ENCODE measurements at regions not wholly inside any gene's neighbourhood (a gene's known extent, or its start where the extent isn't known, plus 50 kb on each side); places are given as distances from the start of the nearest gene placed in this dataset.

DNA sequence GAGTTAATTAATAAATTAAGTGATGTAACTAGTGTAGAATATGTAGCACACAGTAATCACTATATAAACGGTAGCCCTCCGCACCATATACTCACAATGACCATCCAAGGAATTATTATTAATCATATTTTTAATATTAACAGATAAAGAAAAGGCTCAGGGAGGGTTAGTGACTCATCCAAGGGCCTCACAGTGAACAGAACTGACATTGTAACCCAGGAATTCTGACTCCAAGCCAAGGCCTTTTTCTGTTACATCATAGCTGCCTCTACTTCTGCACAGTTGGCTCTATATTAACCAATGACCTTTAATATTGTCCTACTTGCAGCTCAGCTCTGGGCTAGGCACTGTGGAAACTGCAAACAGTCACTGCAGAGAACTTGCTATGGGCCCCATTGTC is 117.5 kb upstream of the SIRPG start:
- no peak for DNase-seq
- H3K4me1 ChIP-seq: 0 out of 2 replicates have a peak, but pooled peaks cover 3% of the 10 kb centered on the region
- H3K27me3 ChIP-seq: 0 out of 2 replicates have a peak, but pooled peaks cover 3% of the 10 kb centered on the region
- no peak overlapping the region for H3K4me3 ChIP-seq
- no peaks in the 10 kb centered on the region; the same call in 1 of the 2 replicates for H3K9me3 ChIP-seq (replicated peaks)
- H3K27ac ChIP-seq: no peak overlapping the region
- no peaks in the 10 kb centered on the region for H3K36me3 ChIP-seq

DNA sequence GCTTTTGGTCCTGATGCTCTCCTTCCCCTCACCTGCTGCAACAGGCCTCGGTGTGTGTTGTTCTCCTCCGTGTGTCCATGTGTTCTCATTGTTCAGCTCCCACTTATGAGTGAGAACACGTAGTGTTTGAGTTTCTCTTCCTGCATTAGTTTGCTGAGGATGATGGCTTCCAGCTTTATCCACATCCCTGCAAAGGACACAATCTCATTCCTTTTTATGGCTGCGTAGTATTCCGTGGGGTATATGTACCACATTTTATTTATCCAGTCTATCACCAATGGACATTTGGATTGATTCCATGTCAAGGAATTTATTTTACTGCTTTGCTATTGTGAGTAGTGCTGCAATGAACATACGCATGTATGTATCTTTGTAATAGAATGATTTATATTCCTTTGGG is 116.9 kb upstream of the SIRPG start:
- Histone ChIP-seq H3K9me3 (replicated peaks) (no peaks in the 10 kb centered on the region; the same call in 1 of the 2 replicates), H3K4me1 (0 out of 2 replicates have a peak, but pooled peaks cover 3% of the 10 kb centered on the region), H3K36me3 (no peaks in the 10 kb centered on the region), H3K4me3 (no peak overlapping the region), H3K27ac (no peak overlapping the region), H3K27me3 (0 out of 2 replicates have a peak, but pooled peaks cover 3% of the 10 kb centered on the region)
- DNase-seq: no peak

DNA sequence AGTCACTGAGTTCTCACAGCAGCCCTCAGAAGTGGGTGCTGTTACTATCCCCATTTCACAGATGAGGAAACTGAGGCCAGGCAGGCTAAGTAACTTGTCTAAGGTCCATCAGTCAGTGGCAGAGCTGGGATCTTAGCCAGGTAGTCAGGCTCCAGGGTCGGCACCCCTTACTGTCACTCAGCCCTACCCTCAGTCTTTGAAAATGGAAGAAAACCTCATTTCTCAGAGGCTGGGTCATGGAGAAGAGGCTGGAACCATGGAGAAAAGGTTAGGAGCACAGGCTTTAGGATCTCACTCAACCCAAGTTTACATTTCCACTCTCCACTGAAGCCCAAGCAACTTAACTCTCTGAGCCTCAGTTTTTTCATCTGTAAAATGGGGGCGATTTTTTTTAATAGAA is 116.2 kb upstream of the SIRPG start:
- Histone ChIP-seq H3K9me3 (replicated peaks) (no peaks in the 10 kb centered on the region; the same call in 1 of the 2 replicates), H3K4me3 (no peak overlapping the region), H3K27me3 (0 out of 2 replicates have a peak, but pooled peaks cover 3% of the 10 kb centered on the region), H3K4me1 (0 out of 2 replicates have a peak, but pooled peaks cover 3% of the 10 kb centered on the region), H3K27ac (no peak overlapping the region), H3K36me3 (no peaks in the 10 kb centered on the region)
- DNase-seq: no peak

- no peak for DNase-seq
- Histone ChIP-seq H3K9me3 (replicated peaks) (no peaks in the 10 kb centered on the region; the same call in 1 of the 2 replicates), H3K27me3 (no peaks in the 10 kb centered on the region), H3K36me3 (no peaks in the 10 kb centered on the region), H3K4me3 (no peak overlapping the region), H3K4me1 (no peaks in the 10 kb centered on the region), H3K27ac (no peak overlapping the region)
Measured at GRCh38 chr20:1769491-1769890, 111.9 kb upstream of the SIRPG start.

- DNase-seq: no peak
Measured at GRCh38 chr20:1766731-1767130, 109.2 kb upstream of the SIRPG start.

DNA sequence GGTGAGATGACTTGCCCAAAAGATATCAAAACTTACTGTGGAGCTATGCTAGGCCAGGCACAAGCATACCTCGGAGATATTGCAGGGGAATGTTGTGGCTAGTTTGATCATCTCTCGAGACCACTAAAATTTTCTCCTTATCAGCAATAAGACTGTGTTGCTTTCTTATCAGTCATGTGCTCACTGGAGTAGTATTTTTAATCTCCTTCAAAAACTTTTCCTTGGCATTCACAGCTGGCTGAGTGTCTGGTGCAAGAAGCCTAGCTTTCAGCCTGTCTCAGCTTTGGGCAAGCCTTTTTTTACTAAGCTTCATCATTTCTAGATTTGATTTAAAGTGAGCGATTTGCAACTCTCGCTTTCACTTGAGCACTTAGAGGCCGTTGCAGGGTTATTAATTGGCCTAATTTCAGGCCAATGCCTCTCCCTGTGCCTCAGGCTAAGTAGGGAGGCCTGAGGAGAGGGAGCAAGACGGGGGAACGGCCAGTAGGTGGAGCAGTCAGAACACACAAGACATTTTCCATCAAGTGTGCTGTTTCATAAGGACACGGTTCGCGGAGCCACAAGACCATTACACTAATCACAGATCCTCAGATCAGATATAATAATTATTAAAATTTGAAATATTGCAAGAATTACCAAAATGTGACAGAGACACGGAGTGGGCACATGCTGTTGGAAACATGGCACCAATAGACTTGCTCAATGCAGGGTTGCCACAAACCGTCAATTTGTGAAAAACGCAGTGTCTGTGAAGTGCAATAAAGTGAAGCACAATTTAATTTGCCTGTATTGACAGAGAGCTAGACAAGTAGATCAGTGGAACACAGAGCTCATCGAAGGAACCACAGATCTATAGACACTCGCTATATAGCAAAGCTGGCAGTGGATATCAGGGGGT is 106.8 kb upstream of the SIRPG start:
- Histone ChIP-seq H3K4me3 (no peak overlapping the region), H3K36me3 (no peaks in the 10 kb centered on the region), H3K27ac (no peak overlapping the region), H3K27me3 (0 out of 2 replicates have a peak, but pooled peaks cover 4% of the 10 kb centered on the region), H3K9me3 (replicated peaks) (no peaks in the 10 kb centered on the region), H3K4me1 (no peaks in the 10 kb centered on the region)
- DNase-seq: peak; percentile 59 to 79

More at GRCh38 chr20:1766731-1767130, 109.2 kb upstream of the SIRPG start:
- Histone ChIP-seq H3K27me3 (no peaks in the 10 kb centered on the region), H3K36me3 (no peaks in the 10 kb centered on the region), H3K27ac (no peak overlapping the region), H3K4me3 (no peak overlapping the region), H3K4me1 (no peaks in the 10 kb centered on the region), H3K9me3 (replicated peaks) (no peaks in the 10 kb centered on the region)

GRCh38 chr20:1761598-1761997 is 104.0 kb upstream of the SIRPG start:
- no peak for DNase-seq
- H3K27me3 ChIP-seq: 0 out of 2 replicates have a peak, but pooled peaks cover 8% of the 10 kb centered on the region
- no peaks in the 10 kb centered on the region for H3K36me3 ChIP-seq
- no peak overlapping the region for H3K4me3 ChIP-seq
- no peaks in the 10 kb centered on the region for H3K9me3 ChIP-seq (replicated peaks)
- H3K4me1 ChIP-seq: no peaks in the 10 kb centered on the region
- H3K27ac ChIP-seq: no peak overlapping the region

- no peaks in the 10 kb centered on the region for H3K9me3 ChIP-seq (replicated peaks)
- H3K4me1 ChIP-seq: no peaks in the 10 kb centered on the region
- H3K36me3 ChIP-seq: no peaks in the 10 kb centered on the region
- 0 out of 2 replicates have a peak, but pooled peaks cover 8% of the 10 kb centered on the region for H3K27me3 ChIP-seq
- DNase-seq: no peak
- H3K4me3 ChIP-seq: no peak overlapping the region
- H3K27ac ChIP-seq: no peak overlapping the region
Measured at GRCh38 chr20:1761116-1761515, 103.5 kb upstream of the SIRPG start.

GRCh38 chr20:1758765-1759164 is 101.2 kb upstream of the SIRPG start:
- DNase-seq: no peak
- Histone ChIP-seq H3K4me1 (no peaks in the 10 kb centered on the region), H3K36me3 (no peaks in the 10 kb centered on the region), H3K27ac (no peak overlapping the region), H3K9me3 (replicated peaks) (no peaks in the 10 kb centered on the region), H3K27me3 (peaks cover 8% of the 10 kb centered on the region; the same call in 1 of the 2 replicates), H3K4me3 (no peak overlapping the region)

DNA sequence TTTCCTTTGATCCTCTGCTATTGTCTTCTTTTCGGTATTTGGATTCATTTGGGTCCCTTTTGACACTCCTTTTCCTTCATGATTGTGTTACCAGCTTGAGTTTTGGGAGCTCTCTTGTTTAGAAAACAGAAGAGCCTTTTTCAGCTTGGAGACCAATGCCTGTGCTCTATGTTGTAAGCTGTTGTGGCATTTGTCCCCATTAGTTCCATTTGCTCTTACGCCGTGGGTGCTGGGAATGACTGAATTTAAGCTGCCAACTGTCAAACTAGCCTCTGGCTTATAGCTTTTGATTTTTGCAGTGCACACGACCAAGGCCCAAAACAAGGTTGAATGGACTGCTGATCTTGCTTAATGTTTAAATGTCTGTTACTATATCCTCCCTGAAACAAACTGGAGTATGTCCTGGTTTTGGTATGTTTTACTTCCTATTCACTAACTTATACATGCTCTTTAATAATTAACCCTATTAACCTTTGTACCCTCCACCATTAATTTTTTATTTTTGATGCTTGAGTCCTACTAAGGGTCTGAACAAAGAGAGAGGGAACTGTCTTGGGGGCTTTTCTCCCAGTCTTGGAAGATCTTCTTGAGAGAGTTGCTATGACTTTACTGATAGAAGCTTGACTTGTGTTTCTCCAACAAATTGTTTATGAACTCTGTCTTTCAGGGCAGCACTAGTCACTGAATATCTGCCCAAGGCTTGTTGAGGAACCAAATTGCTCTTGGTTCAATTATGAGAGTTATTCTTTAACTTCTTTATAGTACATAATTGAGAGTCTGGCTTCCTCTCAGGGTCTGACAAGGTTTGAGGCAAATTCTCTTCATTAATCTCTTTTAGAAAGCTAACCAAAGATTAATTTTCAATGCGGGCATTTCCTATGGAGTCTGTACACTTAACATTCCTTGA is 100.3 kb upstream of the SIRPG start:
- H3K9me3 ChIP-seq (replicated peaks): no peaks in the 10 kb centered on the region
- no peaks in the 10 kb centered on the region for H3K36me3 ChIP-seq
- H3K4me1 ChIP-seq: no peaks in the 10 kb centered on the region
- H3K27me3 ChIP-seq: peaks cover 8% of the 10 kb centered on the region; the same call in 1 of the 2 replicates
- no peak for DNase-seq
- H3K27ac ChIP-seq: no peak overlapping the region
- H3K4me3 ChIP-seq: no peak overlapping the region

- H3K36me3 ChIP-seq: no peaks in the 10 kb centered on the region
Measured at GRCh38 chr20:1757072-1757471, 99.5 kb upstream of the SIRPG start.

GRCh38 chr20:1754749-1755148 is 97.2 kb upstream of the SIRPG start:
- Histone ChIP-seq H3K4me1 (no peaks in the 10 kb centered on the region), H3K9me3 (replicated peaks) (no peaks in the 10 kb centered on the region), H3K36me3 (no peaks in the 10 kb centered on the region), H3K27ac (no peak overlapping the region), H3K27me3 (peaks cover 3% of the 10 kb centered on the region; the same call in 1 of the 2 replicates), H3K4me3 (no peak overlapping the region)
- DNase-seq: no peak

More at GRCh38 chr20:1757072-1757471, 99.5 kb upstream of the SIRPG start:
- no peaks in the 10 kb centered on the region for H3K9me3 ChIP-seq (replicated peaks)
- no peak for DNase-seq
- H3K27ac ChIP-seq: no peak overlapping the region
- H3K4me3 ChIP-seq: no peak overlapping the region
- no peaks in the 10 kb centered on the region for H3K4me1 ChIP-seq
- peaks cover 8% of the 10 kb centered on the region; the same call in 1 of the 2 replicates for H3K27me3 ChIP-seq

DNA sequence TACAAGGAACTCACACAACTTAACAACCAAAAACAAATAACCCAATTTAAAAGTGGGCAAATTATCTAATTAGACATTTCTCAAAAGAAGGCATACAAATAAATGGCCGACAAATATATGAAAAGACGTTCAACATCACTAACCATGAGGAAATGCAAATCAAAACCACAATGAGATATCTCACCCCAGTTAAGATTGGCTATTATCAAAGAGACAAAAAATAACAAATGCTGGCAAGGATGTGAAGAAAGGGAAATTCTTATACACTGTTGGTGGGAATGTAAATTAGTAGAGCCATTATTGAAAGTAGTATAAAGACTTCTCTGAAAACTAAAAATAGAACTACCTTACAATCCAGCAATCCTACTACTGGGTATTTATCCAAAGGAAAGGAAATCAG is 96.7 kb upstream of the SIRPG start:
- DNase-seq: no peak
- H3K4me3 ChIP-seq: no peak overlapping the region
- H3K27ac ChIP-seq: no peak overlapping the region
- no peaks in the 10 kb centered on the region for H3K9me3 ChIP-seq (replicated peaks)
- H3K27me3 ChIP-seq: peaks cover 3% of the 10 kb centered on the region; the same call in 1 of the 2 replicates
- no peaks in the 10 kb centered on the region for H3K36me3 ChIP-seq
- no peaks in the 10 kb centered on the region for H3K4me1 ChIP-seq

GRCh38 chr20:1752045-1752444 is 94.5 kb upstream of the SIRPG start:
- Histone ChIP-seq H3K4me3 (no peak overlapping the region), H3K9me3 (replicated peaks) (no peaks in the 10 kb centered on the region), H3K27me3 (no peaks in the 10 kb centered on the region; the same call in 1 of the 2 replicates), H3K4me1 (no peaks in the 10 kb centered on the region), H3K36me3 (no peaks in the 10 kb centered on the region), H3K27ac (no peak overlapping the region)
- DNase-seq: no peak

Data from SJCRH30 (cell line).